Spleen (tissue), 7 donors: ENCODE measurements at regions not wholly inside any gene's neighbourhood (a gene's known extent, or its start where the extent isn't known, plus 50 kb on each side); places are given as distances from the start of the nearest gene placed in this dataset.

Experiments
- POLR2AphosphoS5 ChIP-seq, 3 donors: sonication (generic); formaldehyde crosslinking; IDR thresholded peaks; one replicate each; pipeline ENCODE4 v1.5.1; 2017; ENCODE audit warnings: antibody characterized with exemption in 3 of 3
- TF ChIP-seq, protein P1 (sequence below), 11 experiments: fragments of 200-600 bp in 7 of 11; fragments of 450-650 bp in 4 of 11; sonication (generic) in 4 of 11; IDR thresholded peaks in 8 of 11; conservative IDR thresholded peaks in 3 of 11; 1 replicate in 7 of 11; 2 replicates in 4 of 11; pipeline versions ENCODE4 v1.4.0 to v1.8.0; 2016 to 2021; ENCODE audit warnings: antibody characterized with exemption in 11 of 11, inconsistent platforms in 4 of 11, mild to moderate bottlenecking in 1 of 11
- donor health status: DM: no; HTN: no; CAD: no; lungs with moderate emphysema.
- donor health status: DM: no; HTN: no; CAD: no.
- donor health status: DM: no; HTN: no; CAD: no.

GRCh38 chr2:147509821-147510220 is 335.0 kb upstream of the ACVR2A start:
- TF ChIP-seq, protein P1, sequence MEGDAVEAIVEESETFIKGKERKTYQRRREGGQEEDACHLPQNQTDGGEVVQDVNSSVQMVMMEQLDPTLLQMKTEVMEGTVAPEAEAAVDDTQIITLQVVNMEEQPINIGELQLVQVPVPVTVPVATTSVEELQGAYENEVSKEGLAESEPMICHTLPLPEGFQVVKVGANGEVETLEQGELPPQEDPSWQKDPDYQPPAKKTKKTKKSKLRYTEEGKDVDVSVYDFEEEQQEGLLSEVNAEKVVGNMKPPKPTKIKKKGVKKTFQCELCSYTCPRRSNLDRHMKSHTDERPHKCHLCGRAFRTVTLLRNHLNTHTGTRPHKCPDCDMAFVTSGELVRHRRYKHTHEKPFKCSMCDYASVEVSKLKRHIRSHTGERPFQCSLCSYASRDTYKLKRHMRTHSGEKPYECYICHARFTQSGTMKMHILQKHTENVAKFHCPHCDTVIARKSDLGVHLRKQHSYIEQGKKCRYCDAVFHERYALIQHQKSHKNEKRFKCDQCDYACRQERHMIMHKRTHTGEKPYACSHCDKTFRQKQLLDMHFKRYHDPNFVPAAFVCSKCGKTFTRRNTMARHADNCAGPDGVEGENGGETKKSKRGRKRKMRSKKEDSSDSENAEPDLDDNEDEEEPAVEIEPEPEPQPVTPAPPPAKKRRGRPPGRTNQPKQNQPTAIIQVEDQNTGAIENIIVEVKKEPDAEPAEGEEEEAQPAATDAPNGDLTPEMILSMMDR (IDR thresholded peaks at IDR 0.05 in 8 of 11, conservative IDR thresholded peaks at IDR 0.05 in 3 of 11) = no peak
- TF ChIP-seq POLR2AphosphoS5 (IDR thresholded peaks at IDR 0.05) = no peak
